Effector CD8-positive, alpha-beta T cell (primary cell): ENCODE measurements at regions not wholly inside any gene's neighbourhood (a gene's known extent, or its start where the extent isn't known, plus 50 kb on each side); places are given as distances from the start of the nearest gene placed in this dataset.
"Not testable (repeated sequence)": the region's sequence is repeated elsewhere in the genome, so short reads cannot be mapped to it uniquely, and the experiment has no call there.

ENCODE experiments used
- DNase-seq: peaks from one replicate; lab custom pipeline; 2025; lab: John Stamatoyannopoulos, UW

- DNase-seq = no peak
These were observed 499.9 kb upstream of the LMCD1 start for GRCh38 chr3:8001712-8002111.

- no peak for DNase-seq
These were observed 489.7 kb upstream of the LMCD1 start for GRCh38 chr3:8011902-8012301.

GRCh38 chr3:8020047-8020841 is 481.4 kb upstream of the LMCD1 start:
- DNase-seq = no peak

- no peak for DNase-seq
These were observed 473.7 kb upstream of the LMCD1 start for GRCh38 chr3:8027954-8028353.

- DNase-seq = no peak
These were observed 451.3 kb upstream of the LMCD1 start for GRCh38 chr3:8050283-8050682.

- no peak for DNase-seq
These were observed 449.0 kb upstream of the LMCD1 start for GRCh38 chr3:8052659-8053058.

GRCh38 chr3:8068135-8068534 is 433.5 kb upstream of the LMCD1 start:
- DNase-seq = not testable (repeated sequence)

GRCh38 chr3:8069471-8069870 is 432.2 kb upstream of the LMCD1 start:
- no peak for DNase-seq

GRCh38 chr3:8070011-8070410 is 431.6 kb upstream of the LMCD1 start:
- DNase-seq = no peak

GRCh38 chr3:8074740-8075139 is 426.9 kb upstream of the LMCD1 start:
- DNase-seq = not testable (repeated sequence)

- no peak for DNase-seq
These were observed 424.5 kb upstream of the LMCD1 start for GRCh38 chr3:8077126-8077525.

GRCh38 chr3:8080464-8080863 is 421.2 kb upstream of the LMCD1 start:
- DNase-seq = no peak

- no peak for DNase-seq
These were observed 416.1 kb upstream of the LMCD1 start for GRCh38 chr3:8085498-8085897.

GRCh38 chr3:8087951-8088350 is 413.7 kb upstream of the LMCD1 start:
- no peak for DNase-seq

GRCh38 chr3:8094415-8094814 is 407.2 kb upstream of the LMCD1 start:
- DNase-seq = no peak

GRCh38 chr3:8095724-8096123 is 405.9 kb upstream of the LMCD1 start:
- no peak for DNase-seq

GRCh38 chr3:8097690-8098089 is 403.9 kb upstream of the LMCD1 start:
- no peak for DNase-seq

GRCh38 chr3:8103954-8104353 is 397.7 kb upstream of the LMCD1 start:
- DNase-seq = no peak

GRCh38 chr3:8106921-8107320 is 394.7 kb upstream of the LMCD1 start:
- no peak for DNase-seq

GRCh38 chr3:8110966-8111798 is 390.4 kb upstream of the LMCD1 start:
- DNase-seq = peak; percentile 1

GRCh38 chr3:8112587-8112986 is 389.0 kb upstream of the LMCD1 start:
- DNase-seq = no peak

GRCh38 chr3:8113626-8114025 is 388.0 kb upstream of the LMCD1 start:
- DNase-seq = no peak

- DNase-seq = no peak
These were observed 372.9 kb upstream of the LMCD1 start for GRCh38 chr3:8128686-8129085.
